ENCODE measurements at regions not wholly inside any gene's neighbourhood (a gene's known extent, or its start where the extent isn't known, plus 50 kb on each side); places are given as distances from the start of the nearest gene placed in this dataset.

GRCh38 chr10:44309939-44310761 lies 74.7 kb downstream of the CXCL12 start:
- TF ChIP-seq CTCF (optimal IDR thresholded peaks at IDR 0.05 in 1 of 3, IDR thresholded peaks at IDR 0.05 in 1 of 3, conservative IDR thresholded peaks at IDR 0.05 in 1 of 3; ENCODE audit: extremely low read depth in 1 of 3, insufficient read depth in 2 of 3, low read length in 3 of 3) = no peak
- no peak for TF ChIP-seq EZH2 (IDR thresholded peaks at IDR 0.05; ENCODE audit: low read length)
